ENCODE measurements at regions not wholly inside any gene's neighbourhood (a gene's known extent, or its start where the extent isn't known, plus 50 kb on each side); places are given as distances from the start of the nearest gene placed in this dataset.

GRCh38 chr2:188051706-188052105 lies 240.0 kb upstream of the GULP1 start:
- no peaks in the 10 kb centered on the region for H3K36me3 ChIP-seq (ENCODE audit: insufficient read depth, low read length)
- no peak for DNase-seq (ENCODE audit: low spot score)
- H3K4me2 ChIP-seq (ENCODE audit: low read length): no peak overlapping the region
- H3K4me3 ChIP-seq (ENCODE audit: low read depth, low read length, poor library complexity, severe bottlenecking): no peak overlapping the region
- BruUV-seq (replicated peaks): no TSS peak
- no peaks in the 10 kb centered on the region for H4K20me1 ChIP-seq (ENCODE audit: insufficient read depth, low read length)
- H3K79me2 ChIP-seq (ENCODE audit: insufficient read depth, low read depth, low read length): no peaks in the 10 kb centered on the region
- H3K27ac ChIP-seq (ENCODE audit: low read depth, low read length, poor library complexity, severe bottlenecking): no peak overlapping the region
- no peak overlapping the region for H2AFZ ChIP-seq (ENCODE audit: low read length)
- ChIA-PET POLR2A (no interaction called here), CTCF (ENCODE audit: unreplicated experiment) (no interaction called here)
- TF ChIP-seq CTCF (conservative IDR thresholded peaks at IDR 0.05; ENCODE audit: low read length) (no peak), EZH2phosphoT487 (IDR thresholded peaks at IDR 0.05; ENCODE audit: borderline replicate concordance, low read depth, low read length) (no peak)
- H3K9me2 ChIP-seq (ENCODE audit: insufficient read depth, low read length): no peaks in the 10 kb centered on the region
- H3K9me3 ChIP-seq (ENCODE audit: low read length): no peaks in the 10 kb centered on the region
- intact Hi-C loops (cut with micrococcal nuclease; ENCODE audit: unreplicated experiment): no loop called here
- H3K4me1 ChIP-seq (ENCODE audit: insufficient read depth, low read length, poor library complexity, severe bottlenecking): no peaks in the 10 kb centered on the region

DNA sequence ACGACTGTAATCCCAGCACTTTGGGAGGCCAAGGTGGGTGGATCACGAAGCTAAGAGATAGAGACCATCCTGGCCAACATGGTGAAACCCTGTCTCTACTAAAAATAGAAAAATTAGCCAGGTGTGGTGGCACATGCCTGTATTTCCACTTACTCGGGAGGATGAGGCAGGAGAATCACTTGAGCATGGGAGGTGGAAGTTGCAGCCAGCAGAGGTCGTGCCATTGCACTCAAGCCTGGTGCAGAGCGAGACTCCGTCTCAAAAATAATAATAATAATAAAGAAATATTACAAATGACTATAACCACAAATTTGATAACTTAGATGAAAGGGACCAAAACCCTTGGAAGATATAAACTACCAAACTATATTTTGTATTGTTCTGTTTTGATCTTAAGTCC lies 226.3 kb upstream of the GULP1 start:
- H3K36me3 ChIP-seq (ENCODE audit: insufficient read depth, low read length): no peaks in the 10 kb centered on the region
- H3K4me3 ChIP-seq (ENCODE audit: low read depth, low read length, poor library complexity, severe bottlenecking): no peak overlapping the region
- no peaks in the 10 kb centered on the region for H3K9me3 ChIP-seq (ENCODE audit: low read length)
- DNase-seq (ENCODE audit: low spot score): no peak
- no peaks in the 10 kb centered on the region for H4K20me1 ChIP-seq (ENCODE audit: insufficient read depth, low read length)
- TF ChIP-seq EZH2phosphoT487 (IDR thresholded peaks at IDR 0.05; ENCODE audit: borderline replicate concordance, low read depth, low read length) (no peak), CTCF (conservative IDR thresholded peaks at IDR 0.05; ENCODE audit: low read length) (no peak)
- H3K4me2 ChIP-seq (ENCODE audit: low read length): no peak overlapping the region
- no peak overlapping the region for H2AFZ ChIP-seq (ENCODE audit: low read length)
- intact Hi-C loops (cut with micrococcal nuclease; ENCODE audit: unreplicated experiment): no loop called here
- no peak overlapping the region for H3K27ac ChIP-seq (ENCODE audit: low read depth, low read length, poor library complexity, severe bottlenecking)
- ChIA-PET CTCF (ENCODE audit: unreplicated experiment) (no interaction called here), POLR2A (no interaction called here)
- BruUV-seq (replicated peaks): no TSS peak
- H3K79me2 ChIP-seq (ENCODE audit: insufficient read depth, low read depth, low read length): no peaks in the 10 kb centered on the region
- no peaks in the 10 kb centered on the region for H3K9me2 ChIP-seq (ENCODE audit: insufficient read depth, low read length)
- H3K4me1 ChIP-seq (ENCODE audit: insufficient read depth, low read length, poor library complexity, severe bottlenecking): no peaks in the 10 kb centered on the region

GRCh38 chr2:188068093-188068492 lies 223.6 kb upstream of the GULP1 start:
- CTCF ChIA-PET (ENCODE audit: unreplicated experiment): no interaction called here
- intact Hi-C loops (cut with micrococcal nuclease; ENCODE audit: unreplicated experiment): no loop called here
- no TSS peak for BruUV-seq (replicated peaks)

More at GRCh38 chr2:188068093-188068492, 223.6 kb upstream of the GULP1 start:
- H3K79me2 ChIP-seq (ENCODE audit: insufficient read depth, low read depth, low read length): no peaks in the 10 kb centered on the region
- H3K36me3 ChIP-seq (ENCODE audit: insufficient read depth, low read length): no peaks in the 10 kb centered on the region
- POLR2A ChIA-PET: no interaction called here
- no peak overlapping the region for H3K4me2 ChIP-seq (ENCODE audit: low read length)
- H3K9me3 ChIP-seq (ENCODE audit: low read length): no peaks in the 10 kb centered on the region
- no peak overlapping the region for H3K4me3 ChIP-seq (ENCODE audit: low read depth, low read length, poor library complexity, severe bottlenecking)
- H3K27ac ChIP-seq (ENCODE audit: low read depth, low read length, poor library complexity, severe bottlenecking): no peak overlapping the region
- TF ChIP-seq EZH2phosphoT487 (IDR thresholded peaks at IDR 0.05; ENCODE audit: borderline replicate concordance, low read depth, low read length) (no peak), CTCF (conservative IDR thresholded peaks at IDR 0.05; ENCODE audit: low read length) (no peak)
- no peaks in the 10 kb centered on the region for H4K20me1 ChIP-seq (ENCODE audit: insufficient read depth, low read length)
- no peak overlapping the region for H2AFZ ChIP-seq (ENCODE audit: low read length)
- no peaks in the 10 kb centered on the region for H3K4me1 ChIP-seq (ENCODE audit: insufficient read depth, low read length, poor library complexity, severe bottlenecking)
- DNase-seq (ENCODE audit: low spot score): no peak
- H3K9me2 ChIP-seq (ENCODE audit: insufficient read depth, low read length): no peaks in the 10 kb centered on the region

Data from OCI-LY7 (cell line).